ENCODE measurements at regions not wholly inside any gene's neighbourhood (a gene's known extent, or its start where the extent isn't known, plus 50 kb on each side); places are given as distances from the start of the nearest gene placed in this dataset.

- TF ChIP-seq CTCF (IDR thresholded peaks at IDR 0.05; ENCODE audit: borderline replicate concordance, extremely low read depth, low read length, poor library complexity, severe bottlenecking), result no peak
- no peak for TF ChIP-seq EZH2 (IDR thresholded peaks at IDR 0.05; ENCODE audit: borderline replicate concordance, low read depth, low read length, severe bottlenecking)
Measured at GRCh38 chr13:44738463-44738862, 162.3 kb upstream of the TSC22D1 start.
